ENCODE measurements at regions not wholly inside any gene's neighbourhood (a gene's known extent, or its start where the extent isn't known, plus 50 kb on each side); places are given as distances from the start of the nearest gene placed in this dataset.

- DNase-seq (ENCODE audit: insufficient read length, low spot score) (no peak), FAIRE-seq (no peak)
These were observed 88.4 kb upstream of the KCNG1 start for GRCh38 chr20:51111290-51111689.

GRCh38 chr20:51108638-51109363, 85.9 kb upstream of the KCNG1 start:
- FAIRE-seq (no peak), DNase-seq (ENCODE audit: insufficient read length, low spot score) (no peak)

- FAIRE-seq: no peak
These were observed 83.1 kb upstream of the KCNG1 start for GRCh38 chr20:51106011-51106410.

GRCh38 chr20:51104960-51105920, 82.3 kb upstream of the KCNG1 start:
- FAIRE-seq (no peak), DNase-seq (ENCODE audit: insufficient read length, low spot score) (no peak)

More at GRCh38 chr20:51106011-51106410, 83.1 kb upstream of the KCNG1 start:
- DNase-seq (ENCODE audit: insufficient read length, low spot score): no peak

- DNase-seq (ENCODE audit: insufficient read length, low spot score) (peak; percentile 14), FAIRE-seq (no peak)
These were observed 77.7 kb upstream of the KCNG1 start for GRCh38 chr20:51100617-51101016.

- FAIRE-seq (no peak), DNase-seq (ENCODE audit: insufficient read length, low spot score) (no peak)
These were observed 75.4 kb upstream of the KCNG1 start for GRCh38 chr20:51098284-51098810.

GRCh38 chr20:51097351-51098120, 74.6 kb upstream of the KCNG1 start:
- FAIRE-seq (no peak), DNase-seq (ENCODE audit: insufficient read length, low spot score) (no peak)

DNA sequence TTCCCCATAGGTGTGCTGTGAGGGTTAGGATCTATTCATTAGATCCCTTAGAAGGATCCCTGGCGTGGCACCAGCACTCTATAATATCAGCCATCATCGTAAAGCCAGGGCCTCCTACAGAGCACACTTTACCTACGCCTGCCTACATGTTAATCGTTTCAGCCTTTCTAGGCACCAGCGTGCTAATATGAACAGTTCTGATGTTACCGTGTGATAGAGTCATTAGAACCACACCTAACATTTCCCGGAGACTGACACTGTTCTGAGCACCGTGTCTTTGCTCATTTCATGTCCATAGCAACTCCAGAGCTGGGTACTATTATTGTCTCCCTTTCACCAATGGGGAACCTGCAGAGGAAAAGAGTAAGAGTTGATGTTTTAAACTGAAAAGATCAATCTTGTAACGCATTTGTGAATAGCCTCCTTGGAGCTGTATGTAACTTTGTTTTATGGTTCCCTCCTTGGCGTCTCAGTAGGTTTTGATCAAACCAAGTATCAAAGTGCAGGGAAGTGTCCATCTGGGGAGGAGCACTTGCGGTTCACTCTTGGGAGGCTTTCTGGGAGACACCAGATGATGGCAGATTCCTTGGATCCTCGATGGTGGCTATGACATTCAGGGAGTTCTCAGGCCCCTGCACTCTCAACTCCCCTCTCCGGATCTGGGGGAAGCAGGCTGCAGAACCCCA, 73.8 kb upstream of the KCNG1 start:
- FAIRE-seq: no peak
- DNase-seq (ENCODE audit: insufficient read length, low spot score): no peak

- DNase-seq (ENCODE audit: insufficient read length, low spot score) (no peak), FAIRE-seq (no peak)
These were observed 73.0 kb upstream of the KCNG1 start for GRCh38 chr20:51095633-51096521.

- DNase-seq (ENCODE audit: insufficient read length, low spot score) (no peak), FAIRE-seq (no peak)
These were observed 71.3 kb upstream of the KCNG1 start for GRCh38 chr20:51094221-51094620.

GRCh38 chr20:51093240-51093763, 70.4 kb upstream of the KCNG1 start:
- DNase-seq (ENCODE audit: insufficient read length, low spot score) (no peak), FAIRE-seq (no peak)

DNA sequence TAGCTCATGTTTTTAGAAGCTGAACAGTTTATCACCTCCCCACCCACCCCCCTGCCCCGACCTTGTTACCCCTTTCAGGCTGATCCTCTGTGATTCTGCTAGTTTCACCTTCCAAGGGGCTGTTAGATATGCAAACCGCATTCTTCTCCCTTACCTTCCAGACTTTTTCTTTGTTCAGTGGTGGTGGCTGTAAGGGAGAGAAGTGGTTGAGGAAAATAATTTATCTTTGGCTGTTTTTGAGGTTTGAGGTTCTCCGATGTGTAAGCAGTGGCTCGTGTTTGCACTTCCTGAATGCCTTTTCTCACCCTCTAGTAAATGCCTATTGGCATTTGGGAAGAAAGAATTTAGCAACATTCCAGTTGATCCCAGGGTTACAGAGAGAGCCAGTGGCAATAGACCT, 69.4 kb upstream of the KCNG1 start:
- FAIRE-seq: no peak
- DNase-seq (ENCODE audit: insufficient read length, low spot score): no peak

GRCh38 chr20:51091406-51092195, 68.7 kb upstream of the KCNG1 start:
- DNase-seq (ENCODE audit: insufficient read length, low spot score) (no peak), FAIRE-seq (no peak)

- FAIRE-seq: no peak
- no peak for DNase-seq (ENCODE audit: insufficient read length, low spot score)
These were observed 66.9 kb upstream of the KCNG1 start for GRCh38 chr20:51089840-51090239.

DNA sequence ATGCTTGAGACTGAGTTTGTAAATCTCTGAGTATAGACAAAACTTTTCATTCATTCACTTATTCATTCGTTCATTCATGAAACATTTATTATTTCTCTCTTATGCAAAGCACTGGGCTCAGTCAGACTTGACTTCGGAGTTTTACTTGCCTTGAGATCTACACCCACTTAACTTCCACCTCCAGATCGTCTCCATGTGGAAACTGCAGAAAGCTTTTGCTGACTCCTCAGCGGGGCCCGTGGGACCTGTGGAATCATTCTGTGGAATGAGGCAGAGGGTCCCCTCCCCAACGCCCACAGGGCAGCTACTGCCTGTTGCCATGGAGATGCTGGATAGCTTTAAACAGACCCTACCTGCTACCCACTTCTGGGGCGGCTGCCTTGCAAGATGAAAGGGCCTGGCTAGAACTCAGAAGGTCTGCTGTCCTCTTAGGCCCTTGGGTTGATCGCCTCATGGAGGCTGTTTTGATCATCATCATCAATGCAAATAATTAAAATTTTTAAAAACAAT, 66.4 kb upstream of the KCNG1 start:
- FAIRE-seq (no peak), DNase-seq (ENCODE audit: insufficient read length, low spot score) (no peak)

DNA sequence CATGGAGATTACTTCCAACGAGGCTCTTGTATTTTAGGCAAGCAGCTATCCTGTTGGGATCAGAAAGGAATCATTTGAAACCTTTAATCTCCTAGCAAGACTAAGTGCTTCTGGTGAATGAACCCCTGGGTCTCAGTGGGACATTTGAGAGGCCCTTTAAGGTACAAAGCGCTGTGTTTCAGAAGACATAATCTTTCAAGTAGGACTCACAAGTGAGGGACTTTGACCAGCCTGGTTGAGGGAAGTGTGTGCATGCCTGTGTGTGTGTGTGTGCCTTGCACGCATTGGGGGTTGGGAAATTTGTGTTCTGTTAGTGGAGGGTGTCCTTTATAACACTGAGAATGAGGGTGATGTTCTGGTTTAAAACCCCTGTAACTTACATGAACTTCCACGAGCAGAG, 64.4 kb upstream of the KCNG1 start:
- DNase-seq (ENCODE audit: insufficient read length, low spot score) (no peak), FAIRE-seq (no peak)

DNA sequence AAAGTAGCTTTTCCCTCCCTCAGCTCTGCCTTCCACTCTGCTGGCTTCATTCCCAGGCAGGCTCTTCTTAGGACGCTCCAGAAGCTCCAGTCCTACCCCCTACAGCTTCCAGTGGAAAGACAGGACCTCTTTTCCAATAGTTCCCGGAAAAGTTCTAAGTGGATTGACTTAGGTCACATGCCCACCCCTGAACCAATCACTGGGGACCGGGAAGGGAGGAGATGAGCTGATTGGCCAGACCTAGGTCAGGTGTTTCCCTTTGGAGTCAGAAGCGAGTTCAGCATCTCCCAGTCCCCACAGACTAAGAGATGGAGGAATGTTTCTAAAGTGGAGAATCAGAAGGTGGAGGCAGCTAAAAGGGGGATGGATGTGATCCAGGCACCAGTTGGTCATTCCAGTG, 62.9 kb upstream of the KCNG1 start:
- no peak for DNase-seq (ENCODE audit: insufficient read length, low spot score)
- FAIRE-seq: no peak
